ENCODE measurements at regions not wholly inside any gene's neighbourhood (a gene's known extent, or its start where the extent isn't known, plus 50 kb on each side); places are given as distances from the start of the nearest gene placed in this dataset.
A peak's percentile ranks its signal among the peaks of the same experiment; 100 is the strongest.

- DNase-seq = no peak
- Histone ChIP-seq H3K9me3 (ENCODE audit: control insufficient read depth, low read length) (no peaks in the 10 kb centered on the region), H3K27me3 (ENCODE audit: control insufficient read depth, insufficient read depth) (no peaks in the 10 kb centered on the region), H3K4me1 (ENCODE audit: control insufficient read depth, insufficient read depth, low read length) (no peaks in the 10 kb centered on the region), H3K4me3 (ENCODE audit: low read length) (no peak overlapping the region), H3K27ac (ENCODE audit: low read length) (no peak overlapping the region)
- no peak for ATAC-seq
- intact Hi-C loops (cut with DNase I) = no loop called here
- 91% methylated on average over 8 of the region's 8 CpGs for WGBS
Observed at GRCh38 chr2:20561637-20562454, 89.1 kb downstream of the HS1BP3 start.

GRCh38 chr2:20562540-20563225 lies 88.2 kb downstream of the HS1BP3 start:
- Histone ChIP-seq H3K27me3 (ENCODE audit: control insufficient read depth, insufficient read depth) (no peaks in the 10 kb centered on the region), H3K27ac (ENCODE audit: low read length) (no peak overlapping the region), H3K4me1 (ENCODE audit: control insufficient read depth, insufficient read depth, low read length) (peaks cover 3% of the 10 kb centered on the region), H3K9me3 (ENCODE audit: control insufficient read depth, low read length) (no peaks in the 10 kb centered on the region), H3K4me3 (ENCODE audit: low read length) (no peak overlapping the region)
- ATAC-seq (no peak), DNase-seq (peak in 1 of 3 donors; percentile 37)
- intact Hi-C loops (cut with DNase I) = no loop called here
- WGBS = 69% methylated on average over 14 of the region's 14 CpGs

DNA sequence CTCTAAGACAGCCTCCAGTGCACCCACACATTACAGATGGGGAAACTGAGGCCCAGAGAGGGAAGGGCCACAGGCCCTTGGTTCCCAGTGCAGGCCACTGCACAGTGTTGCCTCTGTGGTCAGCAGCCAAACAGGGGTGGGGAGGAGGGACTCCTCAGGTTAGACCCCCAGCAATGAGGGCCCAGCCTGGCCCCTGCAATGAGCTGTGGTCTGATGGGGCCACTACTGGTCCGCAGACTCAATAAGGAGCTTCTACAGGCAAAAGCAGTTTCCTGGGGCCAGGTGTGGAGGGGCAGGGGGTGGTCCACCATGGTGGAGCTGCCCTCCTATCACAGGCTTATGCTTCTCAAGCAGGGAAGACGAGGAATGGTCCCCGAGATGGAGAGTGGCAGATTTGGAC lies 87.6 kb downstream of the HS1BP3 start:
- peaks cover 4% of the 10 kb centered on the region for H3K4me1 ChIP-seq (ENCODE audit: control insufficient read depth, insufficient read depth, low read length)
- ATAC-seq (no peak), DNase-seq (peak in 1 of 3 donors; percentile 26)
- WGBS = 97% methylated on average over 3 of the region's 3 CpGs
- no peaks in the 10 kb centered on the region for H3K27me3 ChIP-seq (ENCODE audit: control insufficient read depth, insufficient read depth)
- H3K9me3 ChIP-seq (ENCODE audit: control insufficient read depth, low read length) = no peaks in the 10 kb centered on the region
- H3K27ac ChIP-seq (ENCODE audit: low read length) = no peak overlapping the region
- no peak overlapping the region for H3K4me3 ChIP-seq (ENCODE audit: low read length)
- intact Hi-C loops (cut with DNase I) = no loop called here

DNA sequence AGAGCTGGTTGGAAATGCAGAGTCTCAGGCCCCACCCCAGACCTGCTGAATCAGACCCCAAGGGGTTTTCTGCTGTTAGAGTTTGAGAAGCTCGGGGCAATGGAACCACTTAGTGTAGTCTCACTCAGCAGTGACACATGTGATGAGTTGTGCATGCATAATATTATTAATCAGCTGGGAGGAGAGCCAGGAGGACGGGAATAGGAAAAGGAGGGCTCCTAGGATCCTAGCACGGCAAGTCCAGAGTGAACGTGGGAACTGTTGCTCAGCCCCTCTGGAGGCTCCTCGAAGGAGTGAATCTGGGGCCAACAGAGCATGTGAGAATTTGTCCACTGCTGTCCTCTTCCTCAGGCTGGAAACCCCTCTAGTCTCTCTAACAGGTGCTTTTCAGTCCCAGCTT lies 87.1 kb downstream of the HS1BP3 start:
- Histone ChIP-seq H3K4me1 (ENCODE audit: control insufficient read depth, insufficient read depth, low read length) (peaks cover 8% of the 10 kb centered on the region), H3K27me3 (ENCODE audit: control insufficient read depth, insufficient read depth) (no peaks in the 10 kb centered on the region), H3K27ac (ENCODE audit: low read length) (no peak overlapping the region), H3K9me3 (ENCODE audit: control insufficient read depth, low read length) (no peaks in the 10 kb centered on the region), H3K4me3 (ENCODE audit: low read length) (no peak overlapping the region)
- DNase-seq = no peak
- intact Hi-C loops (cut with DNase I) = no loop called here
- 67% methylated on average over 5 of the region's 5 CpGs for WGBS
- no peak for ATAC-seq

DNA sequence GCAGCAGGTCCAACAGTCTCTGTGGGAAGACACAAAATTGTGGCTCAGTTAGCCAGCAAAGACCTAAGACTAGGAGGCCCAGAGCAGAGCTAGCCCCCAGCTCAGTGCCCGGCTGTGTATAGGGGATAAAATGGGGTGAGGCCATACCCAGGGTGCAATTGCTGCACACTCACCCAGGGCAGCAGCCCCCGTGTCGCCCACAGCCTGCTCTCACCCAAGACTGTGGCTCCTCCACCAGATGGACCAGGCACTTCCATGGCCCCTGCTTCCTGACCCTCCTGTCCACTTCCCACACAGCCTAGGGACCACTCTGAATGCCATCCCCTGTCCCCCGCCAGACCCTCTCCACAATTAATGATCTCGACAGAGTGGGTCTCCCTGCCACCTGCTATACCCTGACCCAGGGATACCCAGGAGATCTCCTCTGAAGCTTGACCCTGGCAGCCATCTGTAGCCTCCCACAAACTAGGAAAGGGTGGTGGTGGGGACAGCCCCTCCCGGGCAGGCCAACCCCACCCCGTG lies 85.7 kb downstream of the HS1BP3 start:
- Histone ChIP-seq H3K27ac (ENCODE audit: low read length) (no peak overlapping the region), H3K4me1 (ENCODE audit: control insufficient read depth, insufficient read depth, low read length) (peaks cover 16% of the 10 kb centered on the region)
- 78% methylated on average over 7 of the region's 7 CpGs for WGBS

DNA sequence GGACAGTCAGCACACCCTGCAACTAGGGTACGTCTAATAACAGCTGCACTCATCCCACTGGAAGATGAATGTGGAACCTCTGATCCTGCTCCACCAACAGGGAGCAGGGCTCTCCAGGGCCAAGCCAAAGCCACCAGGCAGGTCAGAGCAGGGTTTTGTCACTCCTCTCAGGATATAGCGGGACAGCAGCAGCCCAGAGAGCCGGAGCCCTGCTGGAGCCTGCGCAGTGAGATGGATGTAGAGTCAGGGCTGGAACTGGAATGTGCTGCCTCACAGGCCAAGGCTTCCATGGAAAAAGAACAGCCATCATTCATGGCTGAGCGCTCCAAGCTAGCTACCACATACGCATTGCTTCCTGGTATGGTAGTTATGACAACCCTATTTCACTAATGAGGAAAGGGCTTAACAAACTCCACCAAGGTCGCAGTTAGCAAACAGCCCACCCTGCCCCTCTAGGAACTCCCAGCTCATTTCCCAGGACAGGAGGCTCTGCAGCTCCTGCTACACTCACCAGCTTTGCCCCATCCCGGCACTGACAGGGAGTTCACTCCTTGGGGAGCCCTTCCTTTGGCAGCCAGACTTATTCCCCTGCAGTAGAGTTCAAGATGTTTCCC lies 85.2 kb downstream of the HS1BP3 start:
- DNase-seq = peak in 1 of 3 donors; percentile 31
- ATAC-seq = no peak
- 71% methylated on average over 8 of the region's 8 CpGs for WGBS
- Histone ChIP-seq H3K9me3 (ENCODE audit: control insufficient read depth, low read length) (no peaks in the 10 kb centered on the region), H3K4me3 (ENCODE audit: low read length) (no peak overlapping the region), H3K27ac (ENCODE audit: low read length) (no peak overlapping the region), H3K27me3 (ENCODE audit: control insufficient read depth, insufficient read depth) (no peaks in the 10 kb centered on the region), H3K4me1 (ENCODE audit: control insufficient read depth, insufficient read depth, low read length) (peaks cover 21% of the 10 kb centered on the region)
- intact Hi-C loops (cut with DNase I) = no loop called here

More for the DNA sequence above, 85.7 kb downstream of the HS1BP3 start:
- Histone ChIP-seq H3K9me3 (ENCODE audit: control insufficient read depth, low read length) (no peaks in the 10 kb centered on the region), H3K27me3 (ENCODE audit: control insufficient read depth, insufficient read depth) (no peaks in the 10 kb centered on the region), H3K4me3 (ENCODE audit: low read length) (no peak overlapping the region)
- no peak for ATAC-seq
- DNase-seq = no peak
- intact Hi-C loops (cut with DNase I) = no loop called here

GRCh38 chr2:20566331-20566730 lies 84.6 kb downstream of the HS1BP3 start:
- Histone ChIP-seq H3K4me3 (ENCODE audit: low read length) (no peak overlapping the region), H3K4me1 (ENCODE audit: control insufficient read depth, insufficient read depth, low read length) (peaks cover 27% of the 10 kb centered on the region), H3K27ac (ENCODE audit: low read length) (no peak overlapping the region), H3K27me3 (ENCODE audit: control insufficient read depth, insufficient read depth) (no peaks in the 10 kb centered on the region), H3K9me3 (ENCODE audit: control insufficient read depth, low read length) (no peaks in the 10 kb centered on the region)
- DNase-seq = no peak
- WGBS = 93% methylated on average over 4 of the region's 4 CpGs
- intact Hi-C loops (cut with DNase I) = no loop called here
- no peak for ATAC-seq

DNA sequence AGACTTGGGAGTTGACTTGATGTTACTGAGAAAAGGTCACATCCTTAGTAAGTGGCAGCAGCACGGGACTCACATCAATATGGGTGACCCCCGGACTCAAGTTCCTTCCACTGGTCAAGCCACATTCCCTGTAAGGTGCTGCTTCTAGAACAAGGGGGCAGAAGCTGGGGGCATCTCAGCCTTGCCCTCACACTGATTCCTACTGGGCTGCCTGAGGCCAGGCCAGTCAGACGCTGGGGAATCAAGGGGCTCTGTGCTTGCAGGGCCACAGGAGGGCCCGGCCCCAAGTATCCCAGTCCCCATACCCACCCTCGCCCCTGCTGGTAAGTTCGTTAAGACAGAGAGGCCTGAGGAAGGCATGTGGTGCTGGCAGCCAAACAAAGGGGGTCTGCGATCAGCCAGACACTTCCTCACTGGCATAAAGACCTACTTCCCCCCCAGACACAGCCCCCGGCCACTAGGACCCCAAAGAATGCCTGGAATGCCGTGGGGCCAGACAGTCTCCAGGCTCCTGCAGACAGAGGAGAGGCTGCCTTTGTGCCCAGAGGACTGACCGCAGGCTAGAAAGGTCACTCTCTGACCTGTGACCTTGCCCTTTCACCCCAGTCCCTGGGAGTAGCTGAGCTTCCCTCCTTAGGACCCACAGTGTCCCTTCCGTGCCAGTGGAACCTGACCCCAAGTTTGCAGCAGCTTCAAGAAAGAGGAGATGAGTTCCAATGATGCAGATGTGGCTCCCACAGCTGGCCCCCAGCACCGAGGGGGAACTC lies 83.6 kb downstream of the HS1BP3 start:
- Histone ChIP-seq H3K4me3 (ENCODE audit: low read length) (no peak overlapping the region), H3K27ac (ENCODE audit: low read length) (peak overlapping the region; percentile 29), H3K9me3 (ENCODE audit: control insufficient read depth, low read length) (no peaks in the 10 kb centered on the region), H3K4me1 (ENCODE audit: control insufficient read depth, insufficient read depth, low read length) (peaks cover 34% of the 10 kb centered on the region), H3K27me3 (ENCODE audit: control insufficient read depth, insufficient read depth) (no peaks in the 10 kb centered on the region)
- ATAC-seq (no peak), DNase-seq (peak in 1 of 3 donors; percentile 27)
- WGBS = 79% methylated on average over 12 of the region's 12 CpGs
- intact Hi-C loops (cut with DNase I) = no loop called here

All from right cardiac atrium (tissue), 5 donors.